MM.1S (cell line): ENCODE measurements at regions not wholly inside any gene's neighbourhood (a gene's known extent, or its start where the extent isn't known, plus 50 kb on each side); places are given as distances from the start of the nearest gene placed in this dataset.

Experiments
- DNase-seq: peaks from one replicate; pipeline ENCODE4 v3.0.0-alpha.2; 2015
- H2AFZ ChIP-seq: fragments of 300-600 bp; sonication (generic); 2 replicates; pipeline ENCODE4 v1.6.0; 2016; ENCODE audit warnings: antibody characterized with exemption, low read length
- H3F3A ChIP-seq: fragments of 300-600 bp; sonication (generic); 2 replicates; pipeline ENCODE4 v1.6.1; 2016; ENCODE audit warnings: mild to moderate bottlenecking, antibody characterized with exemption, low read length, moderate library complexity, mixed read lengths; ENCODE audit not compliant: insufficient read depth
- H3K27ac ChIP-seq: fragments of 300-600 bp; sonication (generic); 2 replicates; pipeline ENCODE4 v1.5.1; 2016; ENCODE audit warnings: mild to moderate bottlenecking, low read length
- H3K27me3 ChIP-seq: fragments of 300-600 bp; sonication (generic); replicated peaks from 2 replicates; pipeline ENCODE4 v1.6.0; 2016; ENCODE audit warnings: low read length; ENCODE audit not compliant: insufficient read depth
- H3K36me3 ChIP-seq: fragments of 300-600 bp; sonication (generic); replicated peaks from 2 replicates; pipeline ENCODE4 v1.6.1; 2016; ENCODE audit warnings: mild to moderate bottlenecking, low read length, mixed read lengths; ENCODE audit not compliant: insufficient read depth
- H3K4me1 ChIP-seq: fragments of 300-600 bp; sonication (generic); 2 replicates; pipeline ENCODE4 v1.6.1; 2016; ENCODE audit warnings: low read length, mixed read lengths
- H3K4me2 ChIP-seq: fragments of 300-600 bp; sonication (generic); 2 replicates; pipeline ENCODE4 v1.6.0; 2016; ENCODE audit warnings: low read depth, low read length
- H3K4me3 ChIP-seq: fragments of 300-600 bp; sonication (generic); 2 replicates; pipeline ENCODE4 v1.5.1; 2016; ENCODE audit warnings: low read length, mixed read lengths
- H3K79me2 ChIP-seq: fragments of 300-600 bp; sonication (generic); 2 replicates; pipeline ENCODE4 v1.6.1; 2016; ENCODE audit warnings: mixed run types, low read length, mixed read lengths
- H3K9ac ChIP-seq: fragments of 300-600 bp; sonication (generic); 2 replicates; pipeline ENCODE4 v1.6.1; 2016; ENCODE audit warnings: low read length, mixed read lengths
- H3K9me2 ChIP-seq: fragments of 300-600 bp; sonication (generic); replicated peaks from 2 replicates; pipeline ENCODE4 v1.6.1; 2016; ENCODE audit warnings: mild to moderate bottlenecking, low read length, mixed read lengths; ENCODE audit not compliant: insufficient read depth
- H3K9me3 ChIP-seq: fragments of 300-600 bp; sonication (generic); replicated peaks from 2 replicates; pipeline ENCODE4 v1.6.1; 2016; ENCODE audit warnings: mild to moderate bottlenecking, low read length, mixed read lengths; ENCODE audit not compliant: insufficient read depth
- H4K20me1 ChIP-seq: fragments of 300-600 bp; sonication (generic); 2 replicates; pipeline ENCODE4 v1.6.1; 2016; ENCODE audit warnings: mild to moderate bottlenecking, low read length, moderate library complexity, mixed read lengths; ENCODE audit not compliant: insufficient read depth
- EZH2 ChIP-seq: fragments of 300-600 bp; sonication (generic); optimal IDR thresholded peaks from 2 replicates; pipeline ENCODE3; 2017; ENCODE audit warnings: low read depth, mild to moderate bottlenecking, antibody characterized with exemption, low read length, mixed read lengths
- EZH2phosphoT487 ChIP-seq: fragments of 300-600 bp; sonication (generic); IDR thresholded peaks from 2 replicates; pipeline ENCODE4 v1.6.1; 2018; ENCODE audit warnings: antibody characterized with exemption, low read length
- TF ChIP-seq, protein P1 (sequence below): fragments of 300-600 bp; sonication (generic); IDR thresholded peaks from 2 replicates; pipeline ENCODE4 v1.5.1; 2016; ENCODE audit warnings: antibody characterized with exemption, low read length, mixed read lengths

DNA sequence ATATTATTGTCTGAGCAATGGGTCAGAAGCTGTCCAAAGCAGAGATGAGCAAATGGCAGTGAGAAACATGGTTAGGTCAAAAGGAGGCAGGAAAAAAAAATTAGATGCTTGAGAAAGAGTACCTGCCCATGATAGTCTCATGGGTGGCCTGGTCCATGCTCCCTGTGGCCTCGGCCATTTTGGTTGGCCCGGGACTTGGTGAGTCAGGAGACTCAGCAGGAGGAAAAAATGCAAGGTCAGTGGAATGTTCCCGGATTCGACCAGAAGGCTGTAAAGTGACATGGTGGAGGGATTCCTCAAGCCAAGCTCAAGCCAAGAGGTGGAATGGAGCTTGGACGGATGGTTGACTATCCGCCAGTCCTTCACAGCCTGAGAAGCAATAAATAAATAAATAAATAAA is 236.7 kb downstream of the ASMT start:
- no peak for TF ChIP-seq EZH2phosphoT487
- TF ChIP-seq, protein P1, sequence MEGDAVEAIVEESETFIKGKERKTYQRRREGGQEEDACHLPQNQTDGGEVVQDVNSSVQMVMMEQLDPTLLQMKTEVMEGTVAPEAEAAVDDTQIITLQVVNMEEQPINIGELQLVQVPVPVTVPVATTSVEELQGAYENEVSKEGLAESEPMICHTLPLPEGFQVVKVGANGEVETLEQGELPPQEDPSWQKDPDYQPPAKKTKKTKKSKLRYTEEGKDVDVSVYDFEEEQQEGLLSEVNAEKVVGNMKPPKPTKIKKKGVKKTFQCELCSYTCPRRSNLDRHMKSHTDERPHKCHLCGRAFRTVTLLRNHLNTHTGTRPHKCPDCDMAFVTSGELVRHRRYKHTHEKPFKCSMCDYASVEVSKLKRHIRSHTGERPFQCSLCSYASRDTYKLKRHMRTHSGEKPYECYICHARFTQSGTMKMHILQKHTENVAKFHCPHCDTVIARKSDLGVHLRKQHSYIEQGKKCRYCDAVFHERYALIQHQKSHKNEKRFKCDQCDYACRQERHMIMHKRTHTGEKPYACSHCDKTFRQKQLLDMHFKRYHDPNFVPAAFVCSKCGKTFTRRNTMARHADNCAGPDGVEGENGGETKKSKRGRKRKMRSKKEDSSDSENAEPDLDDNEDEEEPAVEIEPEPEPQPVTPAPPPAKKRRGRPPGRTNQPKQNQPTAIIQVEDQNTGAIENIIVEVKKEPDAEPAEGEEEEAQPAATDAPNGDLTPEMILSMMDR, result no peak
- TF ChIP-seq EZH2, result no peak
- H3F3A ChIP-seq, result no peaks in the 10 kb centered on the region

GRCh38 chrX:1852082-1852481 is 237.2 kb downstream of the ASMT start:
- no peak overlapping the region for H3K27ac ChIP-seq
- H2AFZ ChIP-seq, result no peak overlapping the region
- TF ChIP-seq, protein P1, result no peak
- no peak for TF ChIP-seq EZH2
- no peak for TF ChIP-seq EZH2phosphoT487
- H3K4me1 ChIP-seq, result no peaks in the 10 kb centered on the region
- H3K9me3 ChIP-seq, result no peaks in the 10 kb centered on the region
- H3K79me2 ChIP-seq, result no peaks in the 10 kb centered on the region
- H3K9me2 ChIP-seq, result no peaks in the 10 kb centered on the region
- no peak overlapping the region for H3K4me2 ChIP-seq
- H3K9ac ChIP-seq, result no peak overlapping the region
- H3K4me3 ChIP-seq, result no peak overlapping the region
- H3F3A ChIP-seq, result no peaks in the 10 kb centered on the region
- no peaks in the 10 kb centered on the region for H3K27me3 ChIP-seq
- no peak for DNase-seq
- H3K36me3 ChIP-seq, result no peaks in the 10 kb centered on the region
- H4K20me1 ChIP-seq, result no peaks in the 10 kb centered on the region

More for the DNA sequence above, 236.7 kb downstream of the ASMT start:
- Histone ChIP-seq H3K9me2 (no peaks in the 10 kb centered on the region), H3K27ac (no peak overlapping the region), H3K4me2 (no peak overlapping the region), H2AFZ (no peak overlapping the region), H3K4me1 (no peaks in the 10 kb centered on the region), H3K79me2 (no peaks in the 10 kb centered on the region), H3K27me3 (no peaks in the 10 kb centered on the region), H3K9me3 (no peaks in the 10 kb centered on the region), H3K36me3 (no peaks in the 10 kb centered on the region), H3K4me3 (no peak overlapping the region), H4K20me1 (no peaks in the 10 kb centered on the region), H3K9ac (no peak overlapping the region)
- no peak for DNase-seq

DNA sequence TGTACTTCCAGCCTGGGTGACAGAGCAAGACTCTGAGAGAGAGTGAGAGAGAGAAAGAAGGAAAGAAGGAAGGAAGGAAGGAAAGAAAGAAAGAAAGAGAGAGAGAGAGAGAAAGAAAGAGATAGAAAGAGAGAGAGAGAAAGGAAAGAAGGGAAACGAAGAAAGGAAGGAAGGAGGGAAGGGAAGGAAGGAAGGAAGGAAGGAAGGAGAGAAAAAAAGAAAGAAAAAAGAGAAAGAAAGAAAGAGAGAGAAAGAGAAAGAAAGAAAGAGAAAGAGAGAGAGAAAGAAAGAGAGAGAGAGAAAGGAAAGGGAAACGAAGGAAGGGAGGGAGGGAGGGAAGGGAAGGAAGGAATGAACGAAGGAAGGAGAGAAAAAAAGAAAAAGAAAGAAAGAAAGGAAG is 238.6 kb downstream of the ASMT start:
- Histone ChIP-seq H3K27ac (no peak overlapping the region), H3K27me3 (no peaks in the 10 kb centered on the region), H3K36me3 (no peaks in the 10 kb centered on the region), H4K20me1 (no peaks in the 10 kb centered on the region), H2AFZ (no peak overlapping the region), H3F3A (no peaks in the 10 kb centered on the region), H3K79me2 (no peaks in the 10 kb centered on the region), H3K9me2 (no peaks in the 10 kb centered on the region), H3K9me3 (no peaks in the 10 kb centered on the region), H3K4me2 (no peak overlapping the region), H3K4me1 (no peaks in the 10 kb centered on the region), H3K9ac (no peak overlapping the region), H3K4me3 (no peak overlapping the region)
- TF ChIP-seq, protein P1, result no peak
- no peak for TF ChIP-seq EZH2phosphoT487
- no peak for TF ChIP-seq EZH2
- no peak for DNase-seq
